GM23338 (cell line): ENCODE measurements at regions not wholly inside any gene's neighbourhood (a gene's known extent, or its start where the extent isn't known, plus 50 kb on each side); places are given as distances from the start of the nearest gene placed in this dataset.

Source experiments
- ATAC-seq: fragments of 200-7000 bp; cut with Tn5 transposase; 3 replicates; pipeline ENCODE4 v1.9.1; 2020
- DNase-seq: peaks from one replicate; pipeline ENCODE4 v3.0.0-alpha.2; 2015; ENCODE audit warnings: low spot score
- H2AFZ ChIP-seq: fragments of 200-600 bp; sonication (generic); 2 replicates; pipeline ENCODE4 v1.8.0; 2016; ENCODE audit warnings: antibody characterized with exemption, mild to moderate bottlenecking, moderate library complexity
- H3F3A ChIP-seq: fragments of 200-600 bp; sonication (generic); replicated peaks from 2 replicates; pipeline ENCODE4 v1.8.0; 2017; ENCODE audit warnings: antibody characterized with exemption, mixed run types, low read depth
- H3K27ac ChIP-seq: fragments of 200-600 bp; sonication (generic); 2 replicates; pipeline ENCODE4 v1.6.1; 2016; ENCODE audit warnings: low read depth
- H3K27me3 ChIP-seq: fragments of 200-600 bp; sonication (generic); 2 replicates; pipeline ENCODE4 v1.8.0; 2016; ENCODE audit warnings: mild to moderate bottlenecking, mixed run types, moderate library complexity; ENCODE audit not compliant: insufficient read depth
- H3K36me3 ChIP-seq: fragments of 200-600 bp; sonication (generic); 2 replicates; pipeline ENCODE4 v1.8.0; 2016; ENCODE audit warnings: mild to moderate bottlenecking; ENCODE audit not compliant: insufficient read depth
- H3K4me1 ChIP-seq: fragments of 200-600 bp; sonication (generic); 2 replicates; pipeline ENCODE4 v1.8.0; 2016; ENCODE audit warnings: mild to moderate bottlenecking, moderate library complexity; ENCODE audit not compliant: insufficient read depth
- H3K4me2 ChIP-seq: fragments of 200-600 bp; sonication (generic); 2 replicates; pipeline ENCODE4 v1.7.1; 2017; ENCODE audit warnings: mixed run types
- H3K4me3 ChIP-seq: fragments of 200-600 bp; sonication (generic); 2 replicates; pipeline ENCODE4 v1.6.1; 2016; ENCODE audit warnings: mixed run types
- H3K79me2 ChIP-seq: fragments of 200-600 bp; sonication (generic); replicated peaks from 2 replicates; pipeline ENCODE4 v1.8.0; 2017; ENCODE audit warnings: mild to moderate bottlenecking; ENCODE audit not compliant: insufficient read depth
- H3K9me2 ChIP-seq: fragments of 200-600 bp; sonication (generic); 2 replicates; pipeline ENCODE4 v1.8.0; 2017; ENCODE audit not compliant: insufficient read depth
- H4K20me1 ChIP-seq: fragments of 200-600 bp; sonication (generic); replicated peaks from 2 replicates; pipeline ENCODE4 v1.8.0; 2017; ENCODE audit warnings: mild to moderate bottlenecking; ENCODE audit not compliant: insufficient read depth
- H3K27ac Mint-ChIP-seq: 2 replicates; pipeline ENCODE4 v1.8.0; 2020; ENCODE audit warnings: inconsistent platforms, mild to moderate bottlenecking, moderate library complexity, mixed read lengths
- H3K27me3 Mint-ChIP-seq: 3 replicates; pipeline ENCODE4 v1.8.0; 2022; ENCODE audit warnings: low read depth, mild to moderate bottlenecking, moderate library complexity, mixed read lengths, inconsistent platforms; ENCODE audit not compliant: insufficient read depth, poor library complexity
- H3K36me3 Mint-ChIP-seq: 3 replicates; pipeline ENCODE4 v1.8.0; 2021; ENCODE audit warnings: low read depth, mild to moderate bottlenecking, inconsistent platforms, moderate library complexity, mixed read lengths
- H3K4me1 Mint-ChIP-seq: 3 replicates; pipeline ENCODE4 v1.8.0; 2020; ENCODE audit warnings: mild to moderate bottlenecking, inconsistent platforms, mixed read lengths
- H3K4me3 Mint-ChIP-seq: 3 replicates; pipeline ENCODE4 v1.8.0; 2021; ENCODE audit warnings: moderate library complexity, mild to moderate bottlenecking, inconsistent platforms, mixed read lengths
- H3K9me3 Mint-ChIP-seq: 3 replicates; pipeline ENCODE4 v1.8.0; 2020; ENCODE audit warnings: moderate library complexity, mild to moderate bottlenecking, inconsistent platforms, mixed read lengths
- CREB1 ChIP-seq: fragments of 250-450 bp; sonication (Bioruptor Pico); IDR thresholded peaks from 2 replicates; pipeline ENCODE4 v1.5.0; 2020; ENCODE audit warnings: low read depth, mild to moderate bottlenecking, moderate library complexity
- EZH2 ChIP-seq: fragments of 200-600 bp; sonication (generic); IDR thresholded peaks from one replicate; pipeline ENCODE4 v1.8.0; 2017; ENCODE audit warnings: antibody characterized with exemption, mild to moderate bottlenecking, low read depth; ENCODE audit not compliant: unreplicated experiment
- EZH2phosphoT487 ChIP-seq: fragments of 200-600 bp; sonication (generic); IDR thresholded peaks from one replicate; pipeline ENCODE4 v1.8.1; 2018; ENCODE audit warnings: antibody characterized with exemption; ENCODE audit not compliant: unreplicated experiment
- JUNB ChIP-seq: IDR thresholded peaks from one replicate; pipeline ENCODE4 v1.6.1; 2016; ENCODE audit warnings: antibody characterized with exemption; ENCODE audit not compliant: unreplicated experiment
- NANOG ChIP-seq: IDR thresholded peaks from 2 replicates; pipeline ENCODE4 v1.6.1; 2016; ENCODE audit warnings: antibody characterized with exemption, borderline replicate concordance
- POLR2AphosphoS5 ChIP-seq: IDR thresholded peaks from 2 replicates; pipeline ENCODE4 v1.6.1; 2016; ENCODE audit warnings: antibody characterized with exemption, low read depth
- REST ChIP-seq: IDR thresholded peaks from one replicate; pipeline ENCODE4 v1.6.1; 2018; ENCODE audit warnings: antibody characterized with exemption; ENCODE audit not compliant: unreplicated experiment
- STAT1 ChIP-seq: IDR thresholded peaks from one replicate; pipeline ENCODE4 v1.6.1; 2016; ENCODE audit warnings: antibody characterized with exemption; ENCODE audit not compliant: unreplicated experiment
- ZNF114 ChIP-seq: fragments of 250-450 bp; sonication (Bioruptor Pico); IDR thresholded peaks from 2 replicates; pipeline ENCODE4 v1.5.0; 2020; ENCODE audit warnings: mild to moderate bottlenecking, moderate library complexity
- ZNF331 ChIP-seq: fragments of 250-450 bp; sonication (Bioruptor Pico); IDR thresholded peaks from 2 replicates; pipeline ENCODE4 v1.5.0; 2020; ENCODE audit warnings: low read depth, mild to moderate bottlenecking, moderate library complexity
- TF ChIP-seq, protein P1 (sequence below), 2 experiments: fragments of 200-600 bp in 1 of 2; sonication (generic) in 1 of 2; conservative IDR thresholded peaks; 2 replicates each; pipeline versions ENCODE4 v1.5.1 to v1.6.1; 2016 to 2017; ENCODE audit warnings: antibody characterized with exemption in 2 of 2, low read depth in 2 of 2, mild to moderate bottlenecking in 2 of 2, moderate library complexity in 1 of 2
- TF ChIP-seq, protein P2 (sequence below): IDR thresholded peaks from 2 replicates; pipeline ENCODE4 v1.6.1; 2016; ENCODE audit warnings: antibody characterized with exemption
- TF ChIP-seq, protein P3 (sequence below): fragments of 250-450 bp; sonication (Bioruptor Pico); IDR thresholded peaks from 2 replicates; pipeline ENCODE4 v1.5.0; 2020; ENCODE audit warnings: mild to moderate bottlenecking, moderate library complexity

GRCh38 chr12:89770391-89770790 is 61.8 kb upstream of the ATP2B1 start:
- no peaks in the 10 kb centered on the region for H3K79me2 ChIP-seq
- H3K9me2 ChIP-seq: 0 out of 2 replicates have a peak, but pooled peaks cover 4% of the 10 kb centered on the region
- no peak overlapping the region for H3K4me3 Mint-ChIP-seq
- no peaks in the 10 kb centered on the region for H3K4me1 Mint-ChIP-seq
- H3K36me3 Mint-ChIP-seq: no peaks in the 10 kb centered on the region
- TF ChIP-seq REST (no peak), EZH2phosphoT487 (no peak), ZNF114 (CRISPR knock-in tag) (no peak), CREB1 (CRISPR knock-in tag) (no peak), ZNF331 (CRISPR knock-in tag) (no peak), NANOG (no peak), STAT1 (no peak), POLR2AphosphoS5 (no peak), EZH2 (no peak), JUNB (no peak)
- TF ChIP-seq, protein P1, sequence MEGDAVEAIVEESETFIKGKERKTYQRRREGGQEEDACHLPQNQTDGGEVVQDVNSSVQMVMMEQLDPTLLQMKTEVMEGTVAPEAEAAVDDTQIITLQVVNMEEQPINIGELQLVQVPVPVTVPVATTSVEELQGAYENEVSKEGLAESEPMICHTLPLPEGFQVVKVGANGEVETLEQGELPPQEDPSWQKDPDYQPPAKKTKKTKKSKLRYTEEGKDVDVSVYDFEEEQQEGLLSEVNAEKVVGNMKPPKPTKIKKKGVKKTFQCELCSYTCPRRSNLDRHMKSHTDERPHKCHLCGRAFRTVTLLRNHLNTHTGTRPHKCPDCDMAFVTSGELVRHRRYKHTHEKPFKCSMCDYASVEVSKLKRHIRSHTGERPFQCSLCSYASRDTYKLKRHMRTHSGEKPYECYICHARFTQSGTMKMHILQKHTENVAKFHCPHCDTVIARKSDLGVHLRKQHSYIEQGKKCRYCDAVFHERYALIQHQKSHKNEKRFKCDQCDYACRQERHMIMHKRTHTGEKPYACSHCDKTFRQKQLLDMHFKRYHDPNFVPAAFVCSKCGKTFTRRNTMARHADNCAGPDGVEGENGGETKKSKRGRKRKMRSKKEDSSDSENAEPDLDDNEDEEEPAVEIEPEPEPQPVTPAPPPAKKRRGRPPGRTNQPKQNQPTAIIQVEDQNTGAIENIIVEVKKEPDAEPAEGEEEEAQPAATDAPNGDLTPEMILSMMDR (conservative IDR thresholded peaks at IDR 0.05; ENCODE audit: low read depth in 2 of 2): no peak
- TF ChIP-seq, protein P2, sequence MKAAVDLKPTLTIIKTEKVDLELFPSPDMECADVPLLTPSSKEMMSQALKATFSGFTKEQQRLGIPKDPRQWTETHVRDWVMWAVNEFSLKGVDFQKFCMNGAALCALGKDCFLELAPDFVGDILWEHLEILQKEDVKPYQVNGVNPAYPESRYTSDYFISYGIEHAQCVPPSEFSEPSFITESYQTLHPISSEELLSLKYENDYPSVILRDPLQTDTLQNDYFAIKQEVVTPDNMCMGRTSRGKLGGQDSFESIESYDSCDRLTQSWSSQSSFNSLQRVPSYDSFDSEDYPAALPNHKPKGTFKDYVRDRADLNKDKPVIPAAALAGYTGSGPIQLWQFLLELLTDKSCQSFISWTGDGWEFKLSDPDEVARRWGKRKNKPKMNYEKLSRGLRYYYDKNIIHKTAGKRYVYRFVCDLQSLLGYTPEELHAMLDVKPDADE: no peak
- TF ChIP-seq, protein P3, sequence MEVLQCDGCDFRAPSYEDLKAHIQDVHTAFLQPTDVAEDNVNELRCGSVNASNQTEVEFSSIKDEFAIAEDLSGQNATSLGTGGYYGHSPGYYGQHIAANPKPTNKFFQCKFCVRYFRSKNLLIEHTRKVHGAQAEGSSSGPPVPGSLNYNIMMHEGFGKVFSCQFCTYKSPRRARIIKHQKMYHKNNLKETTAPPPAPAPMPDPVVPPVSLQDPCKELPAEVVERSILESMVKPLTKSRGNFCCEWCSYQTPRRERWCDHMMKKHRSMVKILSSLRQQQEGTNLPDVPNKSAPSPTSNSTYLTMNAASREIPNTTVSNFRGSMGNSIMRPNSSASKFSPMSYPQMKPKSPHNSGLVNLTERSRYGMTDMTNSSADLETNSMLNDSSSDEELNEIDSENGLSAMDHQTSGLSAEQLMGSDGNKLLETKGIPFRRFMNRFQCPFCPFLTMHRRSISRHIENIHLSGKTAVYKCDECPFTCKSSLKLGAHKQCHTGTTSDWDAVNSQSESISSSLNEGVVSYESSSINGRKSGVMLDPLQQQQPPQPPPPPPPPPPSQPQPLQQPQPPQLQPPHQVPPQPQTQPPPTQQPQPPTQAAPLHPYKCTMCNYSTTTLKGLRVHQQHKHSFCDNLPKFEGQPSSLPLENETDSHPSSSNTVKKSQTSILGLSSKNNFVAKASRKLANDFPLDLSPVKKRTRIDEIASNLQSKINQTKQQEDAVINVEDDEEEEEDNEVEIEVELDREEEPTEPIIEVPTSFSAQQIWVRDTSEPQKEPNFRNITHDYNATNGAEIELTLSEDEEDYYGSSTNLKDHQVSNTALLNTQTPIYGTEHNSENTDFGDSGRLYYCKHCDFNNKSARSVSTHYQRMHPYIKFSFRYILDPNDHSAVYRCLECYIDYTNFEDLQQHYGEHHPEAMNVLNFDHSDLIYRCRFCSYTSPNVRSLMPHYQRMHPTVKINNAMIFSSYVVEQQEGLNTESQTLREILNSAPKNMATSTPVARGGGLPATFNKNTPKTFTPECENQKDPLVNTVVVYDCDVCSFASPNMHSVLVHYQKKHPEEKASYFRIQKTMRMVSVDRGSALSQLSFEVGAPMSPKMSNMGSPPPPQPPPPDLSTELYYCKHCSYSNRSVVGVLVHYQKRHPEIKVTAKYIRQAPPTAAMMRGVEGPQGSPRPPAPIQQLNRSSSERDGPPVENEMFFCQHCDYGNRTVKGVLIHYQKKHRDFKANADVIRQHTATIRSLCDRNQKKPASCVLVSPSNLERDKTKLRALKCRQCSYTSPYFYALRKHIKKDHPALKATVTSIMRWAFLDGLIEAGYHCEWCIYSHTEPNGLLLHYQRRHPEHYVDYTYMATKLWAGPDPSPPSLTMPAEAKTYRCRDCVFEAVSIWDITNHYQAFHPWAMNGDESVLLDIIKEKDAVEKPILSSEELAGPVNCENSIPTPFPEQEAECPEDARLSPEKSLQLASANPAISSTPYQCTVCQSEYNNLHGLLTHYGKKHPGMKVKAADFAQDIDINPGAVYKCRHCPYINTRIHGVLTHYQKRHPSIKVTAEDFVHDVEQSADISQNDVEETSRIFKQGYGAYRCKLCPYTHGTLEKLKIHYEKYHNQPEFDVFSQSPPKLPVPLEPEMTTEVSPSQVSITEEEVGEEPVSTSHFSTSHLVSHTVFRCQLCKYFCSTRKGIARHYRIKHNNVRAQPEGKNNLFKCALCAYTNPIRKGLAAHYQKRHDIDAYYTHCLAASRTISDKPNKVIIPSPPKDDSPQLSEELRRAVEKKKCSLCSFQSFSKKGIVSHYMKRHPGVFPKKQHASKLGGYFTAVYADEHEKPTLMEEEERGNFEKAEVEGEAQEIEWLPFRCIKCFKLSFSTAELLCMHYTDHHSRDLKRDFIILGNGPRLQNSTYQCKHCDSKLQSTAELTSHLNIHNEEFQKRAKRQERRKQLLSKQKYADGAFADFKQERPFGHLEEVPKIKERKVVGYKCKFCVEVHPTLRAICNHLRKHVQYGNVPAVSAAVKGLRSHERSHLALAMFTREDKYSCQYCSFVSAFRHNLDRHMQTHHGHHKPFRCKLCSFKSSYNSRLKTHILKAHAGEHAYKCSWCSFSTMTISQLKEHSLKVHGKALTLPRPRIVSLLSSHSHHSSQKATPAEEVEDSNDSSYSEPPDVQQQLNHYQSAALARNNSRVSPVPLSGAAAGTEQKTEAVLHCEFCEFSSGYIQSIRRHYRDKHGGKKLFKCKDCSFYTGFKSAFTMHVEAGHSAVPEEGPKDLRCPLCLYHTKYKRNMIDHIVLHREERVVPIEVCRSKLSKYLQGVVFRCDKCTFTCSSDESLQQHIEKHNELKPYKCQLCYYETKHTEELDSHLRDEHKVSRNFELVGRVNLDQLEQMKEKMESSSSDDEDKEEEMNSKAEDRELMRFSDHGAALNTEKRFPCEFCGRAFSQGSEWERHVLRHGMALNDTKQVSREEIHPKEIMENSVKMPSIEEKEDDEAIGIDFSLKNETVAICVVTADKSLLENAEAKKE (CRISPR knock-in tag): no peak
- H3K4me3 ChIP-seq: no peak overlapping the region
- no peak overlapping the region for H3K4me2 ChIP-seq
- H3K9me3 Mint-ChIP-seq: peaks cover 3% of the 10 kb centered on the region; the same call in 1 of the 3 replicates
- no peaks in the 10 kb centered on the region for H4K20me1 ChIP-seq
- H3K36me3 ChIP-seq: no peaks in the 10 kb centered on the region
- H3F3A ChIP-seq: no peaks in the 10 kb centered on the region
- no peak overlapping the region for H2AFZ ChIP-seq
- no peaks in the 10 kb centered on the region for H3K27me3 ChIP-seq
- no peak for DNase-seq
- no peaks in the 10 kb centered on the region for H3K27me3 Mint-ChIP-seq
- ATAC-seq: no peak
- no peak overlapping the region for H3K27ac Mint-ChIP-seq
- no peaks in the 10 kb centered on the region for H3K4me1 ChIP-seq
- no peak overlapping the region for H3K27ac ChIP-seq
